Body of pancreas (tissue), 4 donors: ENCODE measurements at regions not wholly inside any gene's neighbourhood (a gene's known extent, or its start where the extent isn't known, plus 50 kb on each side); places are given as distances from the start of the nearest gene placed in this dataset.

Experiments
- ATAC-seq: fragments of 150-250 bp; one replicate; pipeline ENCODE4 v1.9.1; 2016
- DNase-seq, 4 donors: peaks; one replicate each; pipeline ENCODE4 v3.0.0-alpha.2; 2019
- H3K27ac ChIP-seq, 4 donors: fragments of 200-600 bp; sonication (generic); 1 replicate in 3 of 4; 2 replicates in 1 of 4; pipeline versions ENCODE4 v1.5.1 to v1.6.1; 2016 to 2019; ENCODE audit warnings: mild to moderate bottlenecking in 1 of 4, mixed read lengths in 1 of 4, moderate library complexity in 1 of 4
- H3K27me3 ChIP-seq, 2 donors: fragments of 200-600 bp; sonication (generic); one replicate each; pipeline ENCODE4 v1.6.0; 2016; ENCODE audit warnings: mild to moderate bottlenecking in 1 of 2
- H3K36me3 ChIP-seq, 2 donors: fragments of 200-600 bp; sonication (generic); replicated peaks in 1 of 2; 2 replicates each; pipeline ENCODE4 v1.5.1; 2016; ENCODE audit warnings: low read depth in 2 of 2; ENCODE audit not compliant: insufficient read depth in 1 of 2
- H3K4me1 ChIP-seq: fragments of 200-600 bp; sonication (generic); one replicate; pipeline ENCODE4 v1.6.0; 2016
- H3K4me3 ChIP-seq, 2 donors: fragments of 200-600 bp; sonication (generic); 1 replicate in 1 of 2; 2 replicates in 1 of 2; pipeline ENCODE4 v1.5.1; 2016 to 2019
- H3K9me3 ChIP-seq, 3 donors: fragments of 200-600 bp; sonication (generic); 1 replicate in 2 of 3; 2 replicates in 1 of 3; pipeline ENCODE4 v1.5.1; 2016
- POLR2A ChIP-seq, 3 donors: fragments of 450-650 bp; IDR thresholded peaks; one replicate each; pipeline ENCODE4 v1.6.1; 2016; ENCODE audit warnings: antibody characterized with exemption in 3 of 3, mild to moderate bottlenecking in 2 of 3
- WGBS, 2 donors: methylation state at CpG; one replicate each; pipeline ENCODE4 v1.1.5; 2017; 5-methylcytosine and 5-hydroxymethylcytosine counted together
- intact Hi-C: fragments of 100-400 bp; cut with DNase I; formaldehyde crosslinking; loops from one replicate; pipeline ENCODE4 v1.15.1; 2023
- TF ChIP-seq, protein P1 (sequence below), 7 experiments: fragments of 450-650 bp in 4 of 7; fragments of 200-600 bp in 3 of 7; sonication (generic) in 3 of 7; IDR thresholded peaks; one replicate each; pipeline ENCODE4 v1.5.1; 2016 to 2019; ENCODE audit warnings: antibody characterized with exemption in 7 of 7

DNA sequence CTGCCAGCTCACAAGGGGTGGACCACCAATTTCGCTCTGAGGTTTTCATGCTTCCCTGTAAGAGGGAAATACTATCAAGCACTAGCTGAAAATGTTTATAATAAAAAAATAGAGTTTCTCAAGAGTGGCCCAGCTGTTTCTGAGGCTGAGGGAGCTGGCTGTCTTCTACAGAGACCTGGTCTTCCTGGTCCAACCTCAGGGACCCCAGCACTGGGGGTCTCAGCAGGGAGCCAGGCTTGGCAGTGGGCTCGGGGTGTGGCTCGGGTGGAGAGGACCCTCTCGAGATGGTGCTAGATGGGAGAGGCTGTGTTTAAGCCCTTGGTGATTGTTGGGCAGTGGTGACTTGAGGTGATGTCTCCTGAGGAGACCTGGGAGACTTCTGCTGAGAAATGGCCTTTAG is 87.3 kb upstream of the SHH start:
- intact Hi-C loops: no loop called here
- 77 to 87% methylated on average over 4 of the region's 4 CpGs for WGBS, 2 donors

DNA sequence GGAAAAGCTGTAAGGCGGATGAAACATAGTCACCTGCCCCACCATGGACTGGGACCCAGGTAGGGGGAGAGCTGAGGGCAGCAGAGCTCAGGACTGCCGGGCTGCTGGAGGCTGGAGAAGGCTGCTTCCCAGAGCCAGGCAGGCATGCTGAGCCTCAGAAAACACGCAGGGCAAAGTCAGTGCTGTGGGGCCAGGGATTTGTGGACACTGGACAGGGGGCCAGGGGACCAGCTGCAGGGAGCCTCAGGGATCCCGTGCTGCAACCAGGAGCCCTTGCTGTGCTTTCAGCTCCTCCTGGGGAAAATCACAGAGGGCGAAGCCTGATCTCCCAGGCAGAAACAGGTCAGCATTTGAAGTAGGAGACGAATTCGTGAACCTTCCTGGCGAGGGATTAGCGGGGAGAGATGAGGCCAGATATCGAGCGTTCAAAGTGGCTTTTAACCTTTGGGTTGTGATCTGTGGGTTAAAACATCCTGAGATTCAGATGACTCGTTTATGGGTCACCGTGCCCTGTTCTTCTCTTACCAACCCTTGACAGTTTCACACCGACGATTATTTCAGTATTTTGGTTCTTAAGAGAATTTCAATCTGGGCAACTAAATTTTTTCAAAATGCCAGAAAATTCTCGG is 85.6 kb upstream of the SHH start:
- DNase-seq (peak in 1 of 4 donors; percentile 5), ATAC-seq (no peak)
- intact Hi-C loops: no loop called here
- no peak for TF ChIP-seq POLR2A (IDR thresholded peaks at IDR 0.05)
- TF ChIP-seq, protein P1, sequence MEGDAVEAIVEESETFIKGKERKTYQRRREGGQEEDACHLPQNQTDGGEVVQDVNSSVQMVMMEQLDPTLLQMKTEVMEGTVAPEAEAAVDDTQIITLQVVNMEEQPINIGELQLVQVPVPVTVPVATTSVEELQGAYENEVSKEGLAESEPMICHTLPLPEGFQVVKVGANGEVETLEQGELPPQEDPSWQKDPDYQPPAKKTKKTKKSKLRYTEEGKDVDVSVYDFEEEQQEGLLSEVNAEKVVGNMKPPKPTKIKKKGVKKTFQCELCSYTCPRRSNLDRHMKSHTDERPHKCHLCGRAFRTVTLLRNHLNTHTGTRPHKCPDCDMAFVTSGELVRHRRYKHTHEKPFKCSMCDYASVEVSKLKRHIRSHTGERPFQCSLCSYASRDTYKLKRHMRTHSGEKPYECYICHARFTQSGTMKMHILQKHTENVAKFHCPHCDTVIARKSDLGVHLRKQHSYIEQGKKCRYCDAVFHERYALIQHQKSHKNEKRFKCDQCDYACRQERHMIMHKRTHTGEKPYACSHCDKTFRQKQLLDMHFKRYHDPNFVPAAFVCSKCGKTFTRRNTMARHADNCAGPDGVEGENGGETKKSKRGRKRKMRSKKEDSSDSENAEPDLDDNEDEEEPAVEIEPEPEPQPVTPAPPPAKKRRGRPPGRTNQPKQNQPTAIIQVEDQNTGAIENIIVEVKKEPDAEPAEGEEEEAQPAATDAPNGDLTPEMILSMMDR (IDR thresholded peaks at IDR 0.05): no peak
- H3K4me1 ChIP-seq: no peaks in the 10 kb centered on the region
- no peak overlapping the region for H3K4me3 ChIP-seq
- no peaks in the 10 kb centered on the region for H3K36me3 ChIP-seq
- H3K27me3 ChIP-seq: no peaks in the 10 kb centered on the region
- 65 to 68% methylated on average over 16 of the region's 16 CpGs for WGBS, 2 donors
- peaks cover 0 to 9% (median 2%) of the 10 kb centered on the region in 3 donors for H3K9me3 ChIP-seq
- no peak overlapping the region for H3K27ac ChIP-seq

More for the DNA sequence above, 87.3 kb upstream of the SHH start:
- Histone ChIP-seq H3K4me3 (no peak overlapping the region), H3K36me3 (no peaks in the 10 kb centered on the region), H3K27me3 (no peaks in the 10 kb centered on the region), H3K27ac (no peak overlapping the region), H3K9me3 (peaks cover 0 to 9% (median 2%) of the 10 kb centered on the region in 3 donors), H3K4me1 (no peaks in the 10 kb centered on the region)
- DNase-seq: peak in 1 of 4 donors; percentile 4
- ATAC-seq: no peak
- TF ChIP-seq POLR2A (IDR thresholded peaks at IDR 0.05): no peak
- TF ChIP-seq, protein P1 (IDR thresholded peaks at IDR 0.05): no peak

DNA sequence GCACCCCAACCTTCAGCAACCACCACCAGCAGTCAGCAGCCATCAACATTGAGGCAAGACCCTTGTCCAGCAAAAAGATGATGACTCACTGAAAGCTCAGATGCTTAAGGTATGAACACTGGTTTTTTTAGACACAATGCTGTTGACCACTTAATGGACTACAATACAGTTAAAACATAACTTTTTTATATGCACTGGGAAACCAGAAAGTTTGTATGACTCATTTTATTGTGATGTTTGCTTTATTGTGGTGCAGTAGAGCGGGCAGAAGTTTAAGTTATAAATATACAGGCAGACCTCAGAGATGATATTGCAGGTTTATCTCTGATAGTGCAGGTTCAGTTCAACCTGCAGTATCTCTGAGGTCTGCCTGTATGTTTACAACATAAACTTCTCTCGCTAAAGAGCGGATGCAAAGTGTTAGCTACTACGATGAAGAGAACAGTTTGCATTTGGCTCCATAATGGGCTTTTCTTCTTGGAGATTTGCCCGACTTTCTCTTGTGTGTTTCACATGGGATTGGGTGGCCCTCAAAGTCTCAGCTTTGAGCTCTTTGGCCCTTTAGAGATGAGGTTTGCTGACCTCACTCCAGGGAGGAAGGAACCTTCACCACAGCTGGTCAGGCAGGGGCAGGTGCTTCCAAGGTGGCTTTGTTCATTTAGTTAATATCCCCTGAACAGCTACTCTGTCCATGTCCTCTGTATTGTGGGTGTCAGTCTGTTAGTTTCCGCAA is 84.4 kb upstream of the SHH start:
- WGBS, 2 donors: 60 to 68% methylated on average over 6 of the region's 6 CpGs
- no peaks in the 10 kb centered on the region for H3K36me3 ChIP-seq
- no peak for ATAC-seq
- intact Hi-C loops: no loop called here
- H3K9me3 ChIP-seq: peaks cover 0 to 9% (median 2%) of the 10 kb centered on the region in 3 donors
- H3K27ac ChIP-seq: no peak overlapping the region
- no peak for TF ChIP-seq POLR2A (IDR thresholded peaks at IDR 0.05)
- TF ChIP-seq, protein P1 (IDR thresholded peaks at IDR 0.05): no peak
- no peak for DNase-seq
- no peaks in the 10 kb centered on the region for H3K4me1 ChIP-seq
- H3K4me3 ChIP-seq: no peak overlapping the region
- no peaks in the 10 kb centered on the region for H3K27me3 ChIP-seq

DNA sequence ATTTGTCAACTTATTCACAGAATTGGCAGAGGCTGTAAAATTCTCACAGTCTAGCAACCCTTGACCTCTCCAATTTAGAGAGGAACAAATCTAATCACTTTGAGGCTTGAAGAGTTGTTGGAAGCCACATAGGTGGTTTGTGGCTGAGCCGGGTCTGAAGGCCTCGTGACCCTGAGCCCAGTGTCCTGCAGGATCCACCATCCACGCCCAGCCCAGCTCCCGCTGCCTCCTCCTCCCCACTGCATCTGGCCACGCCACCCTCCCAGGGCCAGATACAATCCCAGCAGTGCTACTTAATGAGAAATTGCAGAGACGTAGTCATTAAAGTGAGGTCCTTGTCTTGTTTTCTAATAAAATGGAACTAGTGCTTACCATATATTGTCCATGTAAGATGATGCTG is 81.4 kb upstream of the SHH start:
- Histone ChIP-seq H3K27ac (no peak overlapping the region), H3K4me3 (no peak overlapping the region), H3K36me3 (no peaks in the 10 kb centered on the region), H3K27me3 (no peaks in the 10 kb centered on the region), H3K4me1 (no peaks in the 10 kb centered on the region), H3K9me3 (no peaks in the 10 kb centered on the region)
- ATAC-seq (no peak), DNase-seq (no peak)
- TF ChIP-seq POLR2A (IDR thresholded peaks at IDR 0.05): no peak
- TF ChIP-seq, protein P1 (IDR thresholded peaks at IDR 0.05): no peak
- intact Hi-C loops: no loop called here
- 64 to 86% methylated on average over 5 to 6 of the region's 6 CpGs for WGBS, 2 donors
